ENCODE measurements at regions not wholly inside any gene's neighbourhood (a gene's known extent, or its start where the extent isn't known, plus 50 kb on each side); places are given as distances from the start of the nearest gene placed in this dataset.

DNA sequence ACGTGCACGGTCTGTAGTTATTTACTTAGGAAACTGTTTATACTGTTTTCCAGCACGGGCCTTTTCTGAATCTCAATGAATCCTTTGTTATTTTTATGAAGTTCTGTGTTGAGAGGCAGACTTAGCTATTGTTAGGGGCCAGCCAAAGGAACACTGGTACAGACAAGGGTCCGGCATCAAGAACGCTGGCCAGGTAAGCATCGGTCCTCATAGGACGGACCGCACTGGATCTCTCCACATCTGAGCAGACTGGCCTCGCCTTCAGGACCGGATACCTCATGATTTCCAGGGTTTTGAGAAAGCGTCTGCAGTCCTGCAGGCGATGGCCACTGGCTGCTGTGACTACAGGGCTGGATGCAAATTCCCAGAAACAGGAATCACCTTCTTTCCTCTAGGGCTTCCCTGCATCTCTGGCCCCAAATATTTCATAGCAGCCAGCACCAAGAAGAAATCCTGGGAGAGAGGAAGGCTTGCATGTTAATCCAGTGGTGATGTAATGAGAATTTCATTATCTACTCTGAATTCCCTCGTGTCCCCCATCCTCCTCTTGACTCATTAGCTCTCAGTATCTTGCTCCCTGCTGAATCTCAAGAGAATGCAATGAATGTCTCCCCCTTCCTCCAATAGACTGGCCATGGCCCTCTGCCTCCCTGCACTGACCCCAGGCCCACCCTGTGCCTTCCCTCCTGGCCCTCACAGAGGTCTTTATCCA lies 325.4 kb upstream of the NPVF start (continued):
- TF ChIP-seq FOSL1 (IDR thresholded peaks at IDR 0.05; ENCODE audit: low read depth) = no peak
- TF ChIP-seq, protein P1, sequence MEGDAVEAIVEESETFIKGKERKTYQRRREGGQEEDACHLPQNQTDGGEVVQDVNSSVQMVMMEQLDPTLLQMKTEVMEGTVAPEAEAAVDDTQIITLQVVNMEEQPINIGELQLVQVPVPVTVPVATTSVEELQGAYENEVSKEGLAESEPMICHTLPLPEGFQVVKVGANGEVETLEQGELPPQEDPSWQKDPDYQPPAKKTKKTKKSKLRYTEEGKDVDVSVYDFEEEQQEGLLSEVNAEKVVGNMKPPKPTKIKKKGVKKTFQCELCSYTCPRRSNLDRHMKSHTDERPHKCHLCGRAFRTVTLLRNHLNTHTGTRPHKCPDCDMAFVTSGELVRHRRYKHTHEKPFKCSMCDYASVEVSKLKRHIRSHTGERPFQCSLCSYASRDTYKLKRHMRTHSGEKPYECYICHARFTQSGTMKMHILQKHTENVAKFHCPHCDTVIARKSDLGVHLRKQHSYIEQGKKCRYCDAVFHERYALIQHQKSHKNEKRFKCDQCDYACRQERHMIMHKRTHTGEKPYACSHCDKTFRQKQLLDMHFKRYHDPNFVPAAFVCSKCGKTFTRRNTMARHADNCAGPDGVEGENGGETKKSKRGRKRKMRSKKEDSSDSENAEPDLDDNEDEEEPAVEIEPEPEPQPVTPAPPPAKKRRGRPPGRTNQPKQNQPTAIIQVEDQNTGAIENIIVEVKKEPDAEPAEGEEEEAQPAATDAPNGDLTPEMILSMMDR (IDR thresholded peaks at IDR 0.05 in 2 of 3, conservative IDR thresholded peaks at IDR 0.05 in 1 of 3; ENCODE audit: borderline replicate concordance in 1 of 3, insufficient read depth in 1 of 3, low read depth in 2 of 3, low read length in 2 of 3) = no peak
- TF ChIP-seq, protein P2, sequence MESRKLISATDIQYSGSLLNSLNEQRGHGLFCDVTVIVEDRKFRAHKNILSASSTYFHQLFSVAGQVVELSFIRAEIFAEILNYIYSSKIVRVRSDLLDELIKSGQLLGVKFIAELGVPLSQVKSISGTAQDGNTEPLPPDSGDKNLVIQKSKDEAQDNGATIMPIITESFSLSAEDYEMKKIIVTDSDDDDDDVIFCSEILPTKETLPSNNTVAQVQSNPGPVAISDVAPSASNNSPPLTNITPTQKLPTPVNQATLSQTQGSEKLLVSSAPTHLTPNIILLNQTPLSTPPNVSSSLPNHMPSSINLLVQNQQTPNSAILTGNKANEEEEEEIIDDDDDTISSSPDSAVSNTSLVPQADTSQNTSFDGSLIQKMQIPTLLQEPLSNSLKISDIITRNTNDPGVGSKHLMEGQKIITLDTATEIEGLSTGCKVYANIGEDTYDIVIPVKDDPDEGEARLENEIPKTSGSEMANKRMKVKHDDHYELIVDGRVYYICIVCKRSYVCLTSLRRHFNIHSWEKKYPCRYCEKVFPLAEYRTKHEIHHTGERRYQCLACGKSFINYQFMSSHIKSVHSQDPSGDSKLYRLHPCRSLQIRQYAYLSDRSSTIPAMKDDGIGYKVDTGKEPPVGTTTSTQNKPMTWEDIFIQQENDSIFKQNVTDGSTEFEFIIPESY (IDR thresholded peaks at IDR 0.05; ENCODE audit: extremely low read depth, insufficient replicate concordance, low read length) = no peak
- TF ChIP-seq SIN3A (IDR thresholded peaks at IDR 0.05; ENCODE audit: low read depth) = no peak
- no peak for TF ChIP-seq YY1 (IDR thresholded peaks at IDR 0.05; ENCODE audit: extremely low read depth, insufficient replicate concordance, low read depth, low read length)
- TF ChIP-seq JUND (IDR thresholded peaks at IDR 0.05) = no peak

DNA sequence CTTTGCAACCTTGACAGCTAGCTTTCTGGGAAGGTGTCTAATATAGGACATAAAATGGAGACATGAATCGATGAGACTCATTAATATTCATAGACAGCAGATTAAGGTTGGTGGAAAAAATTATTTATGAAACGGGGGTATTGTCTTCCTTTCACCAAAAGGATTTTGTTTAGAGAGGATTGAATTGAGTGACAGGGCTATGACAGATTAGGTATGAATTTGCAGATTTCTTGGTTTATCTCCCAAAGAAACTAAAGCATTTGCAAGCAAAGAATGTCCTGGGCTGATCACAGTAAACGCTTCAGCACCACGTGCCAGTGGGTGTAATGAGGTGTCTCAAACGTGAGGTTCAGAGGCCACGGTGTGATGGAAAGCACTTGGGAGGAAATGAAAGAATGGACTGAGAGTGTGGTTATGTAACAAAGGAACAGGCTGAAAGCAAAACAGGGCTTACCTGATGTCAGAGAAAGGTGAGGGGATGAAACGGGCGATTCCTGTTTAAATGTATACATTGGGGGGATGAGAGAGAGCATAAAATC lies 329.2 kb upstream of the NPVF start:
- no peak for TF ChIP-seq EGR1 (IDR thresholded peaks at IDR 0.05; ENCODE audit: low read depth)
- TF ChIP-seq, protein P3, sequence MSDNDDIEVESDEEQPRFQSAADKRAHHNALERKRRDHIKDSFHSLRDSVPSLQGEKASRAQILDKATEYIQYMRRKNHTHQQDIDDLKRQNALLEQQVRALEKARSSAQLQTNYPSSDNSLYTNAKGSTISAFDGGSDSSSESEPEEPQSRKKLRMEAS (IDR thresholded peaks at IDR 0.05) = no peak
- no peak for TF ChIP-seq POLR2AphosphoS5 (IDR thresholded peaks at IDR 0.05; ENCODE audit: low read depth, low read length)
- no peak for TF ChIP-seq FOSL1 (IDR thresholded peaks at IDR 0.05; ENCODE audit: low read depth)
- TF ChIP-seq ZNF274 (IDR thresholded peaks at IDR 0.05; ENCODE audit: low read depth, low read length) = no peak
- TF ChIP-seq YY1 (IDR thresholded peaks at IDR 0.05; ENCODE audit: extremely low read depth, insufficient replicate concordance, low read depth, low read length) = no peak
- Histone ChIP-seq H3K4me3 (replicated peaks in 1 of 2; ENCODE audit: low read depth in 1 of 2, low read length in 2 of 2) (no peak overlapping the region), H3K4me2 (ENCODE audit: low read length) (no peak overlapping the region), H3K36me3 (ENCODE audit: control insufficient read depth in 1 of 2, insufficient read depth in 2 of 2, low read length in 2 of 2) (no peaks in the 10 kb centered on the region), H3K9me2 (ENCODE audit: insufficient read depth) (no peaks in the 10 kb centered on the region), H3K9ac (ENCODE audit: low read length) (no peak overlapping the region), H3K4me1 (ENCODE audit: control insufficient read depth in 1 of 2, insufficient read depth in 2 of 2, low read length in 2 of 2) (no peaks in the 10 kb centered on the region), H3K27ac (ENCODE audit: low read depth, low read length) (no peak overlapping the region), H2AFZ (ENCODE audit: low read depth, low read length, poor library complexity, severe bottlenecking) (no peak overlapping the region), H3K9me3 (ENCODE audit: control insufficient read depth in 1 of 2, insufficient read depth in 1 of 2, low read depth in 1 of 2, low read length in 2 of 2) (no peaks in the 10 kb centered on the region), H3K79me2 (ENCODE audit: insufficient read depth, low read length) (no peaks in the 10 kb centered on the region), H4K20me1 (ENCODE audit: insufficient read depth) (no peaks in the 10 kb centered on the region), H3K27me3 (ENCODE audit: insufficient read depth, low read length) (peaks cover 81% of the 10 kb centered on the region)
- CTCF ChIA-PET = no interaction called here
- intact Hi-C loops (cut with micrococcal nuclease) = no loop called here
- no TSS peak for BruUV-seq (replicated peaks)
- no peak for ATAC-seq
- POLR2A ChIA-PET = no interaction called here
- DNase-seq (ENCODE audit: low read depth, low spot score) = no peak
- RAD21 ChIA-PET (ENCODE audit: low non-redundant PET in 1 of 2, low total read pairs in 2 of 2, uncharacterized antibody in 2 of 2, unreplicated experiment in 2 of 2) = no interaction called here

All from HCT116 (cell line).